HG03378 (cell line): ENCODE measurements at regions not wholly inside any gene's neighbourhood (a gene's known extent, or its start where the extent isn't known, plus 50 kb on each side); places are given as distances from the start of the nearest gene placed in this dataset.

Experiments
- ATAC-seq: cut with Tn5 transposase; IDR thresholded peaks from one replicate; pipeline ENCODE4 v1.9.1; 2021; ENCODE audit warnings: mild to moderate bottlenecking, moderate library complexity; ENCODE audit not compliant: unreplicated experiment

- ATAC-seq, result no peak
These were observed 79.7 kb upstream of the RAB4A start for GRCh38 chr1:229191066-229191674.

- no peak for ATAC-seq
These were observed 78.9 kb upstream of the RAB4A start for GRCh38 chr1:229192031-229192430.

- no peak for ATAC-seq
These were observed 78.1 kb upstream of the RAB4A start for GRCh38 chr1:229192853-229193252.

- no peak for ATAC-seq
These were observed 76.8 kb upstream of the RAB4A start for GRCh38 chr1:229194096-229194495.

GRCh38 chr1:229195246-229195645 is 75.7 kb upstream of the RAB4A start:
- ATAC-seq, result no peak

- no peak for ATAC-seq
These were observed 74.3 kb upstream of the RAB4A start for GRCh38 chr1:229196404-229197264.

- no peak for ATAC-seq
These were observed 73.7 kb upstream of the RAB4A start for GRCh38 chr1:229197265-229197585.

GRCh38 chr1:229199261-229200243 is 71.4 kb upstream of the RAB4A start:
- ATAC-seq, result no peak

- no peak for ATAC-seq
These were observed 67.7 kb upstream of the RAB4A start for GRCh38 chr1:229203030-229203751.

GRCh38 chr1:229203991-229204632 is 66.8 kb upstream of the RAB4A start:
- no peak for ATAC-seq

GRCh38 chr1:229204921-229205777 is 65.8 kb upstream of the RAB4A start:
- ATAC-seq, result no peak

GRCh38 chr1:229205854-229206253 is 65.1 kb upstream of the RAB4A start:
- no peak for ATAC-seq

- ATAC-seq, result no peak
These were observed 63.0 kb upstream of the RAB4A start for GRCh38 chr1:229207916-229208315.

- ATAC-seq, result no peak
These were observed 62.4 kb upstream of the RAB4A start for GRCh38 chr1:229208481-229208880.

- ATAC-seq, result no peak
These were observed 61.5 kb upstream of the RAB4A start for GRCh38 chr1:229209386-229209785.

GRCh38 chr1:229209816-229210215 is 61.1 kb upstream of the RAB4A start:
- no peak for ATAC-seq

- ATAC-seq, result no peak
These were observed 60.1 kb upstream of the RAB4A start for GRCh38 chr1:229210844-229211243.

GRCh38 chr1:229213797-229214196 is 57.1 kb upstream of the RAB4A start:
- no peak for ATAC-seq

GRCh38 chr1:229217716-229218115 is 53.2 kb upstream of the RAB4A start:
- ATAC-seq, result no peak
